HepG2 (cell line): ENCODE measurements at regions not wholly inside any gene's neighbourhood (a gene's known extent, or its start where the extent isn't known, plus 50 kb on each side); places are given as distances from the start of the nearest gene placed in this dataset.

Experiments
- ATAC-seq: fragments of 200-7000 bp; cut with Tn5 transposase; 3 replicates; pipeline ENCODE4 v1.9.1; 2020; ENCODE audit warnings: mild to moderate bottlenecking, moderate library complexity
- BruUV-seq: library from RNA; stranded (reverse); fragments of 400-500 nt; replicated peaks from 2 replicates; lab custom pipeline; 2021; lab: Mats Ljungman, UMichigan
- CTCF ChIA-PET: fragments of 300-600 bp; formaldehyde crosslinking; extraction: SDS; loops from one replicate; lab custom pipeline; 2021; ENCODE audit warnings: low total read pairs, inconsistent platforms, low intra/inter-chr PET ratio; lab: Yijun Ruan, JAX
- POLR2A ChIA-PET: fragments of 350-600 bp; sonication (Branson Sonifier 250); formaldehyde crosslinking; loops from one replicate; lab custom pipeline; 2020; ENCODE audit warnings: antibody characterized with exemption, inconsistent platforms; lab: Yijun Ruan, JAX
- DNase-seq: peaks from one replicate; pipeline ENCODE4 v3.0.0-alpha.2; 2015; ENCODE audit warnings: low spot score
- FAIRE-seq: peaks from 3 replicates; lab custom pipeline; 2011; peaks lifted over from hg19 to GRCh38; lab: Jason Lieb, UNC
- H2AFZ ChIP-seq: one replicate; pipeline ENCODE4 v1.6.1; 2011; ENCODE audit warnings: low read length, inconsistent platforms
- H3K27ac ChIP-seq: fragments of 300-600 bp; 3 replicates; pipeline ENCODE4 v1.8.0; 2011; ENCODE audit warnings: mixed run types, mild to moderate bottlenecking, mixed read lengths, low read length, inconsistent platforms; ENCODE audit not compliant: insufficient read depth; ENCODE audit errors: extremely low read length
- H3K27me3 ChIP-seq, 2 experiments: fragments of 200-600 bp in 1 of 2; 2 replicates in 1 of 2; 3 replicates in 1 of 2; pipeline versions ENCODE4 v1.6.0 to v1.8.0; 2011; ENCODE audit warnings: low read length in 2 of 2, mild to moderate bottlenecking in 2 of 2, moderate library complexity in 2 of 2, inconsistent platforms in 1 of 2; ENCODE audit not compliant: insufficient read depth in 2 of 2, control insufficient read depth in 1 of 2
- H3K36me3 ChIP-seq, 2 experiments: fragments of 200-600 bp in 1 of 2; replicated peaks in 1 of 2; 2 replicates in 1 of 2; 3 replicates in 1 of 2; pipeline versions ENCODE4 v1.5.1 to v1.8.0; 2011; ENCODE audit warnings: low read length in 2 of 2, inconsistent platforms in 1 of 2; ENCODE audit not compliant: insufficient read depth in 2 of 2, control insufficient read depth in 1 of 2
- H3K4me1 ChIP-seq: 2 replicates; pipeline ENCODE4 v1.5.1; 2012; ENCODE audit warnings: low read length, inconsistent platforms; ENCODE audit not compliant: insufficient read depth
- H3K4me2 ChIP-seq: 2 replicates; pipeline ENCODE4 v1.6.0; 2011; ENCODE audit warnings: low read depth, low read length, inconsistent platforms
- H3K4me3 ChIP-seq, 3 experiments: fragments of 200-600 bp in 1 of 3; sonication (generic), shearing (Covaris generic) in 1 of 3; replicated peaks in 1 of 3; 2 replicates each; pipeline ENCODE4 v1.5.1; 2011 to 2016; ENCODE audit warnings: low read length in 3 of 3, inconsistent platforms in 2 of 3, low read depth in 2 of 3, mild to moderate bottlenecking in 2 of 3, control low read depth in 1 of 3, mixed read lengths in 1 of 3; ENCODE audit not compliant: insufficient read depth in 1 of 3
- H3K79me2 ChIP-seq: one replicate; pipeline ENCODE4 v1.6.1; 2011; ENCODE audit warnings: low read length, inconsistent platforms; ENCODE audit not compliant: insufficient read depth
- H3K9ac ChIP-seq: 2 replicates; pipeline ENCODE4 v1.6.0; 2011; ENCODE audit warnings: mild to moderate bottlenecking, low read depth, low read length, inconsistent platforms; ENCODE audit not compliant: insufficient read depth
- H3K9me3 ChIP-seq: 2 replicates; pipeline ENCODE4 v1.5.1; 2012; ENCODE audit warnings: mild to moderate bottlenecking, low read length
- H4K20me1 ChIP-seq: 2 replicates; pipeline ENCODE4 v1.6.0; 2011; ENCODE audit warnings: inconsistent platforms, mild to moderate bottlenecking, low read length, moderate library complexity; ENCODE audit not compliant: insufficient read depth
- ARID4A ChIP-seq: sonication (generic); formaldehyde crosslinking; IDR thresholded peaks from 2 replicates; pipeline ENCODE4 v1.5.0; 2020; ENCODE audit warnings: mild to moderate bottlenecking, missing genetic modification reagents, borderline replicate concordance
- CTCF ChIP-seq: sonication (generic); formaldehyde crosslinking; IDR thresholded peaks from 2 replicates; pipeline ENCODE4 v1.5.0; 2020; ENCODE audit warnings: mild to moderate bottlenecking, missing genetic modification reagents, moderate library complexity
- IKZF1 ChIP-seq: fragments of 450-650 bp; IDR thresholded peaks from 2 replicates; pipeline ENCODE4 v1.7.1; 2016
- NFIB ChIP-seq: sonication (generic); formaldehyde crosslinking; IDR thresholded peaks from 2 replicates; pipeline ENCODE4 v1.9.0; 2021; ENCODE audit warnings: missing genetic modification reagents, mild to moderate bottlenecking, borderline replicate concordance
- PATZ1 ChIP-seq: sonication (generic); formaldehyde crosslinking; IDR thresholded peaks from 2 replicates; pipeline ENCODE4 v1.4.0; 2020; ENCODE audit warnings: missing genetic modification reagents
- SMC3 ChIP-seq: IDR thresholded peaks from 2 replicates; pipeline ENCODE4 v1.6.1; 2011; ENCODE audit warnings: low read length, improper control_type of control experiment
- SRSF1 ChIP-seq: fragments of 200-400 bp; formaldehyde crosslinking; optimal IDR thresholded peaks from 2 replicates; pipeline ENCODE3; 2017; ENCODE audit warnings: mild to moderate bottlenecking, low read depth, low read length, moderate library complexity
- STAG1 ChIP-seq: sonication (generic); formaldehyde crosslinking; IDR thresholded peaks from 2 replicates; pipeline ENCODE4 v1.4.0; 2020; ENCODE audit warnings: missing genetic modification reagents
- USF2 ChIP-seq, 2 experiments: sonication (generic) in 1 of 2; formaldehyde crosslinking in 1 of 2; IDR thresholded peaks; 2 replicates each; pipeline versions ENCODE4 v1.5.1 to v1.6.1; 2011 to 2020; ENCODE audit warnings: borderline replicate concordance in 1 of 2, low read depth in 1 of 2, low read length in 1 of 2, mild to moderate bottlenecking in 1 of 2, missing genetic modification reagents in 1 of 2, moderate library complexity in 1 of 2
- ZMYM4 ChIP-seq: sonication (generic); formaldehyde crosslinking; IDR thresholded peaks from 2 replicates; pipeline ENCODE4 v1.8.1; 2023; ENCODE audit warnings: mild to moderate bottlenecking, missing genetic modification reagents
- WGBS: methylation state at CpG from one replicate; pipeline ENCODE4 v1.1.6; 2017; ENCODE audit warnings: low lambda C conversion rate; 5-methylcytosine and 5-hydroxymethylcytosine counted together
- in situ Hi-C: cut with HindIII; loops from 2 replicates; pipeline ENCODE4 v1.10.0; 2017; ENCODE audit warnings: low pct_unique_long_range_greater_than_20kb; ENCODE audit not compliant: extremely low pct_ligation_motif_present
- intact Hi-C: fragments of 100-400 bp; cut with micrococcal nuclease; formaldehyde crosslinking; loops from one replicate; pipeline ENCODE4 v1.10.0; 2022; ENCODE audit not compliant: unreplicated experiment

- peak; percentile 54 for ATAC-seq
- H4K20me1 ChIP-seq: no peaks in the 10 kb centered on the region
- no peak overlapping the region for H2AFZ ChIP-seq
- H3K9me3 ChIP-seq: no peaks in the 10 kb centered on the region
- peaks cover 0 to 1% of the 10 kb centered on the region in 2 experiments; a peak in 1 of 5 replicates for H3K27me3 ChIP-seq
- intact Hi-C loops (loop anchor here (1.0 to 10.0 kb wide), 2 partner anchors 398 to 475 kb away; partner anchors contain the start of gene CTNNB1), in situ Hi-C loops (no loop called here)
- no peaks in the 10 kb centered on the region for H3K36me3 ChIP-seq
- H3K9ac ChIP-seq: peak overlapping the region; percentile 26; the same call in 1 of the 2 replicates
- 65% methylated on average over 11 of the region's 11 CpGs for WGBS
- no TSS peak for BruUV-seq
- H3K4me3 ChIP-seq: peak overlapping the region in 2 of 3 experiments; percentile 28 to 30; a peak in 2 of 6 replicates
- peak; percentile 64 for FAIRE-seq
- no peaks in the 10 kb centered on the region for H3K79me2 ChIP-seq
- CTCF ChIA-PET: no interaction called here
- peak; percentile 59 for DNase-seq
- POLR2A ChIA-PET: interaction anchor here (1.5 kb wide), 1 partner anchor 479 kb away, joined by 6 read pairs; the partner anchor contains the start of gene CTNNB1
- no peak overlapping the region for H3K27ac ChIP-seq
- peak overlapping the region; percentile 69 for H3K4me2 ChIP-seq
- peaks cover 16% of the 10 kb centered on the region for H3K4me1 ChIP-seq
- no peak for TF ChIP-seq USF2 (IDR thresholded peaks at IDR 0.05; ENCODE audit: low read depth, low read length)
- TF ChIP-seq USF2 (CRISPR knock-in tag; IDR thresholded peaks at IDR 0.05; ENCODE audit: borderline replicate concordance): 0 out of 2 replicates have a peak, but pooled peaks have one; percentile 1
- peak; percentile 66; the same call in 1 of the 2 replicates for TF ChIP-seq NFIB (CRISPR knock-in tag)
- TF ChIP-seq ARID4A (CRISPR knock-in tag): peak; percentile 16; the same call in 1 of the 2 replicates
- peak; percentile 42; the same call in 1 of the 2 replicates for TF ChIP-seq SMC3
- TF ChIP-seq IKZF1: no peak
- TF ChIP-seq PATZ1 (CRISPR knock-in tag): 0 out of 2 replicates have a peak, but pooled peaks have one; percentile 28
- 0 out of 2 replicates have a peak, but pooled peaks have one; percentile 20 for TF ChIP-seq ZMYM4
- peak; percentile 74 for TF ChIP-seq STAG1 (CRISPR knock-in tag)
- peak; percentile 79 for TF ChIP-seq CTCF (CRISPR knock-in tag)
- TF ChIP-seq SRSF1: no peak
Measured at GRCh38 chr3:40719660-40720287, 195.0 kb downstream of the ZNF621 start.
